Mesendoderm (in vitro differentiated cells): ENCODE measurements at regions not wholly inside any gene's neighbourhood (a gene's known extent, or its start where the extent isn't known, plus 50 kb on each side); places are given as distances from the start of the nearest gene placed in this dataset.

Experiments used
- DNase-seq: peaks from one replicate; pipeline ENCODE4 v3.0.0; 2013
- H2AK5ac ChIP-seq: 2 replicates; pipeline ENCODE4 v1.6.1; 2013; ENCODE audit warnings: low read length, inconsistent platforms
- H2BK120ac ChIP-seq: 2 replicates; pipeline ENCODE4 v1.6.1; 2013; ENCODE audit warnings: low read depth, mild to moderate bottlenecking, low read length, moderate library complexity, mixed read lengths
- H2BK15ac ChIP-seq: replicated peaks from 2 replicates; pipeline ENCODE4 v1.6.1; 2013; ENCODE audit warnings: low read depth, mild to moderate bottlenecking, moderate library complexity
- H2BK5ac ChIP-seq: 2 replicates; pipeline ENCODE4 v1.6.1; 2013; ENCODE audit warnings: low read length, inconsistent platforms
- H3K18ac ChIP-seq: 2 replicates; pipeline ENCODE4 v1.6.1; 2013; ENCODE audit warnings: mild to moderate bottlenecking, low read length, mixed read lengths
- H3K23ac ChIP-seq: one replicate; pipeline ENCODE4 v1.6.1; 2013; ENCODE audit warnings: low read length
- H3K27ac ChIP-seq: 2 replicates; pipeline ENCODE4 v1.5.1; 2013; ENCODE audit warnings: low read depth, mild to moderate bottlenecking, inconsistent platforms, low read length, moderate library complexity
- H3K27me3 ChIP-seq: 2 replicates; pipeline ENCODE4 v1.6.1; 2013; ENCODE audit warnings: low read length, control low read depth, mild to moderate bottlenecking, inconsistent platforms; ENCODE audit not compliant: insufficient read depth, poor library complexity
- H3K36me3 ChIP-seq: 2 replicates; pipeline ENCODE4 v1.6.1; 2013; ENCODE audit warnings: low read length, inconsistent platforms; ENCODE audit not compliant: control insufficient read depth, insufficient read depth
- H3K4ac ChIP-seq: one replicate; pipeline ENCODE4 v1.6.1; 2013; ENCODE audit warnings: low read depth, mild to moderate bottlenecking, low read length, moderate library complexity
- H3K4me1 ChIP-seq: 2 replicates; pipeline ENCODE4 v1.6.1; 2013; ENCODE audit warnings: low read depth, low read length, inconsistent platforms; ENCODE audit not compliant: control insufficient read depth
- H3K4me2 ChIP-seq: 2 replicates; pipeline ENCODE4 v1.6.1; 2013; ENCODE audit warnings: low read length
- H3K4me3 ChIP-seq: 2 replicates; pipeline ENCODE4 v1.5.1; 2013; ENCODE audit warnings: mild to moderate bottlenecking, low read length
- H3K56ac ChIP-seq: one replicate; pipeline ENCODE4 v1.6.1; 2013; ENCODE audit warnings: low read length
- H3K79me1 ChIP-seq: 2 replicates; pipeline ENCODE4 v1.6.1; 2013; ENCODE audit warnings: low read length, inconsistent platforms
- H3K79me2 ChIP-seq: 2 replicates; pipeline ENCODE4 v1.6.1; 2013; ENCODE audit warnings: mild to moderate bottlenecking, low read length; ENCODE audit not compliant: control insufficient read depth, insufficient read depth
- H3K9ac ChIP-seq: 2 replicates; pipeline ENCODE4 v1.6.1; 2013; ENCODE audit warnings: low read length, inconsistent platforms
- H4K5ac ChIP-seq: one replicate; pipeline ENCODE4 v1.6.1; 2013; ENCODE audit warnings: low read length
- H4K8ac ChIP-seq: one replicate; pipeline ENCODE4 v1.6.1; 2013; ENCODE audit warnings: low read depth, mild to moderate bottlenecking, control low read depth, low read length, moderate library complexity
- WGBS: extraction: QIAGEN DNeasy Blood & Tissue Kit; methylation state at CpG from one replicate; pipeline ENCODE4 v1.1.7; 2013; ENCODE audit warnings: low lambda C conversion rate, missing lambda C conversion rate; ENCODE audit not compliant: insufficient coverage; ENCODE audit errors: extremely low coverage; 5-methylcytosine and 5-hydroxymethylcytosine counted together

- Histone ChIP-seq H3K27me3 (no peaks in the 10 kb centered on the region), H2BK5ac (no peak overlapping the region), H3K79me2 (no peaks in the 10 kb centered on the region), H3K4ac (no peak overlapping the region), H4K5ac (no peak overlapping the region), H3K4me1 (peaks cover 2% of the 10 kb centered on the region), H2BK120ac (no peak overlapping the region), H3K56ac (no peak overlapping the region), H3K18ac (no peak overlapping the region), H3K36me3 (no peaks in the 10 kb centered on the region), H3K27ac (no peak overlapping the region), H2BK15ac (peak overlapping the region; percentile 85), H3K9ac (no peak overlapping the region), H3K4me2 (no peak overlapping the region), H3K79me1 (no peaks in the 10 kb centered on the region), H2AK5ac (no peak overlapping the region), H3K23ac (no peak overlapping the region), H4K8ac (no peak overlapping the region), H3K4me3 (no peak overlapping the region)
- no CpG with 5 or more reads among the region's 4 CpGs for WGBS
- no peak for DNase-seq
Observed at GRCh38 chr7:18425227-18425626, 70.3 kb upstream of the HDAC9 start.

- Histone ChIP-seq H2AK5ac (no peak overlapping the region), H3K36me3 (no peaks in the 10 kb centered on the region), H3K27me3 (no peaks in the 10 kb centered on the region), H3K23ac (no peak overlapping the region), H2BK5ac (no peak overlapping the region), H3K27ac (no peak overlapping the region), H2BK120ac (no peak overlapping the region), H3K79me1 (no peaks in the 10 kb centered on the region), H3K4me1 (peaks cover 2% of the 10 kb centered on the region), H3K4me3 (no peak overlapping the region), H3K18ac (no peak overlapping the region), H3K79me2 (no peaks in the 10 kb centered on the region), H3K9ac (no peak overlapping the region), H4K8ac (no peak overlapping the region), H3K56ac (no peak overlapping the region), H2BK15ac (no peak overlapping the region), H4K5ac (no peak overlapping the region), H3K4me2 (no peak overlapping the region), H3K4ac (no peak overlapping the region)
- WGBS = no CpG with 5 or more reads among the region's 5 CpGs
- DNase-seq = no peak
Observed at GRCh38 chr7:18425838-18426445, 69.6 kb upstream of the HDAC9 start.

GRCh38 chr7:18426564-18427226 lies 68.9 kb upstream of the HDAC9 start:
- no peaks in the 10 kb centered on the region for H3K27me3 ChIP-seq
- peaks cover 2% of the 10 kb centered on the region for H3K4me1 ChIP-seq
- no peaks in the 10 kb centered on the region for H3K36me3 ChIP-seq
- no peak overlapping the region for H3K9ac ChIP-seq
- H4K8ac ChIP-seq = no peak overlapping the region
- no peak overlapping the region for H3K4me3 ChIP-seq
- no peak overlapping the region for H3K4me2 ChIP-seq
- no peaks in the 10 kb centered on the region for H3K79me2 ChIP-seq
- DNase-seq = no peak
- H3K4ac ChIP-seq = no peak overlapping the region
- WGBS = no CpG with 5 or more reads among the region's 1 CpG
- H2AK5ac ChIP-seq = no peak overlapping the region
- H3K27ac ChIP-seq = no peak overlapping the region
- no peak overlapping the region for H2BK120ac ChIP-seq
- H2BK5ac ChIP-seq = no peak overlapping the region
- no peak overlapping the region for H3K56ac ChIP-seq
- no peak overlapping the region for H4K5ac ChIP-seq
- no peaks in the 10 kb centered on the region for H3K79me1 ChIP-seq
- no peak overlapping the region for H3K23ac ChIP-seq
- no peak overlapping the region for H3K18ac ChIP-seq
- no peak overlapping the region for H2BK15ac ChIP-seq

GRCh38 chr7:18429547-18429946 lies 66.0 kb upstream of the HDAC9 start:
- Histone ChIP-seq H3K79me1 (no peaks in the 10 kb centered on the region), H4K5ac (no peak overlapping the region), H3K4ac (no peak overlapping the region), H2BK15ac (no peak overlapping the region), H2AK5ac (no peak overlapping the region), H2BK5ac (no peak overlapping the region), H3K4me1 (peaks cover 2% of the 10 kb centered on the region), H3K56ac (no peak overlapping the region), H3K27ac (no peak overlapping the region), H3K27me3 (no peaks in the 10 kb centered on the region), H3K23ac (no peak overlapping the region), H3K79me2 (no peaks in the 10 kb centered on the region), H2BK120ac (no peak overlapping the region), H3K9ac (no peak overlapping the region), H3K4me2 (no peak overlapping the region), H4K8ac (no peak overlapping the region), H3K18ac (no peak overlapping the region), H3K4me3 (no peak overlapping the region), H3K36me3 (no peaks in the 10 kb centered on the region)
- DNase-seq = peak; percentile 39
- 100% methylated on average over 1 of the region's 3 CpGs for WGBS

GRCh38 chr7:18430810-18431209 lies 64.7 kb upstream of the HDAC9 start:
- Histone ChIP-seq H2AK5ac (no peak overlapping the region), H2BK5ac (no peak overlapping the region), H3K18ac (no peak overlapping the region), H3K79me2 (no peaks in the 10 kb centered on the region), H3K56ac (no peak overlapping the region), H2BK120ac (no peak overlapping the region), H3K27ac (no peak overlapping the region), H3K23ac (no peak overlapping the region), H3K9ac (no peak overlapping the region), H4K8ac (no peak overlapping the region), H3K4me1 (peaks cover 2% of the 10 kb centered on the region), H3K27me3 (no peaks in the 10 kb centered on the region), H4K5ac (no peak overlapping the region), H3K36me3 (no peaks in the 10 kb centered on the region), H3K79me1 (no peaks in the 10 kb centered on the region), H3K4me2 (no peak overlapping the region), H2BK15ac (no peak overlapping the region), H3K4ac (no peak overlapping the region), H3K4me3 (no peak overlapping the region)
- WGBS = no CpG with 5 or more reads among the region's 2 CpGs
- no peak for DNase-seq

- Histone ChIP-seq H3K4me3 (no peak overlapping the region), H3K4ac (no peak overlapping the region), H4K8ac (no peak overlapping the region), H3K18ac (no peak overlapping the region), H3K79me2 (no peaks in the 10 kb centered on the region), H3K27me3 (no peaks in the 10 kb centered on the region), H2AK5ac (no peak overlapping the region), H3K56ac (no peak overlapping the region), H3K4me2 (no peak overlapping the region), H3K4me1 (no peaks in the 10 kb centered on the region), H4K5ac (no peak overlapping the region), H2BK5ac (no peak overlapping the region), H3K27ac (no peak overlapping the region), H3K9ac (no peak overlapping the region), H2BK15ac (no peak overlapping the region), H2BK120ac (no peak overlapping the region), H3K23ac (no peak overlapping the region), H3K79me1 (no peaks in the 10 kb centered on the region), H3K36me3 (no peaks in the 10 kb centered on the region)
- WGBS = no CpG with 5 or more reads among the region's 6 CpGs
- no peak for DNase-seq
Observed at GRCh38 chr7:18434171-18434570, 61.4 kb upstream of the HDAC9 start.
